GM21360 (cell line): ENCODE measurements at regions not wholly inside any gene's neighbourhood (a gene's known extent, or its start where the extent isn't known, plus 50 kb on each side); places are given as distances from the start of the nearest gene placed in this dataset.
"Not testable (repeated sequence)": the region's sequence is repeated elsewhere in the genome, so short reads cannot be mapped to it uniquely, and the experiment has no call there.

Source experiments
- ATAC-seq: cut with Tn5 transposase; IDR thresholded peaks from one replicate; pipeline ENCODE4 v1.9.1; 2021; ENCODE audit warnings: mild to moderate bottlenecking, moderate library complexity; ENCODE audit not compliant: unreplicated experiment

DNA sequence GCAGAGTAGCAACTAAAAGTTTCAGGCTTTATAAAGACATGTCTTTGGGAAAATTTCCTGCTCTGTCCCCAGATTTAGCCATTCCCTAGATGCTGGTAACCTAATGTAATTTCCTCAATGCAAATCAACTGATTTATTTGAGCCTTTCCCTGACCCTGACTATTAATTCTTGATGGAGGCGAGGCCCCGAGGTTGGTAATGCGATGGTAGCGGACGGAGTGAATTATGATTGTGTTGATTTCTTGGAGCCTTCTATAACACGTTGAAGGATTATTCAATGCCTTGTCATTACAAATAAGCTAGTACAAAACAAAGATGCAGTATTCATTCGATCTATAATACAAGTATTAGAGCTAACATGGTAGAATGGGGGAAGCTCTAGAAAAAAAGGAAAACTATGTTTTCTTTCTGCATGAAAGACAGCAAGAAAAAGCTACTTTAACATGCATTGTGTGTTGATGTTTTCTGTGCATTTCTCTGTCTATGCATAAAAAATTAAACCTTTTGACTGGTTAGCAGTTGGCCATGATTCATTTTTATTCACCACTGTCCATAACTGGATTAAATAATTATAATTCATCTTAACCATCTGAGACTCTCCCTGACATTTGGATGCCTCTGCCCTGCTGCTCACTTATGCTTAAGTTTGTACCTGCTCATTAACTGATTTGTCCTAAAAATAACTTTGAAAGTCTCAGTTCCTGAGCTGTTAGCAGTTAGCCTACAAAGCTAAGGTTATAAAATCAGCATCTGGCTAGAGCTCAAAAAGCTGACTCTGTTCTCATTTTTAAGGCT lies 490.2 kb upstream of the NUDT12 start:
- no peak for ATAC-seq

GRCh38 chr5:104050436-104050835 lies 487.8 kb upstream of the NUDT12 start:
- no peak for ATAC-seq

- no peak for ATAC-seq
These were observed 487.2 kb upstream of the NUDT12 start for GRCh38 chr5:104049752-104050151.

DNA sequence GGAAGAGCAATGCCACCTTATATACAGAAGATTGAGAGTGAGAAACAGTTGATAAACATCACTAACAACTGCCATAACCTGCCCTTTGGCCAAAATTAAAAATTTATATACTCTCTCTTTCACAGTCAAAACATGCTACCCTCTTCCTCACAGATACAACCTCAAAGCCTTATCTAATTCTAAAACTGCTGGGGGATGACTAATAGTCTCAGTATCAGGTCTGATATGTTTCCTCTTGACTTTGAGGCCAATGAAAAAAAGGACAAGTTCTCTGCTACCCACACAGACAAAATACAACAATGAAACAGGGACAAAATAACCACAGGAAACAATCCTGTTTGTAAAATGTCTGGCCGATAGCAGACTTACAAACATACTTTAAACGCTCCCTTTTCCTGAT lies 485.6 kb upstream of the NUDT12 start:
- no peak for ATAC-seq

DNA sequence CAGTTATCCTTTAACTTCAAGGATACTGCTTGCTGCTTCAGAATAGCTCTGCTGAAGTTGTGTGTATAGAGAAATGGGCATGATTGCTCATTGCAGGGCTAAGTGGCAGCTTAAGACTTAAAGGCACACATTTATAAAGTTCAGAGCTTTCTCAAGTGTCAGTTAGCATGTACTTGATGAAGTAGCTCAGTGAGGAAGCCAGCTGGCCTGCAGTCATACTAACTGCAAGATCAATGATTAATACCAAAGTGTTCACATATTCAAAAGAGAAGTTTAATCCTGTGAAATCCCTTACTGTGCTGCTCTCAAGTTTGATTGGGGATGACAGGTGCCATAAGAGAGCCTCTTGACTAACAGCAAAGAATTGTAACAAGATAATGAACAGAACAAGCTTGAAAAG lies 483.4 kb upstream of the NUDT12 start:
- ATAC-seq = no peak

- not testable (repeated sequence) for ATAC-seq
These were observed 477.3 kb upstream of the NUDT12 start for GRCh38 chr5:104039871-104040270.

- ATAC-seq = not testable (repeated sequence)
These were observed 474.5 kb upstream of the NUDT12 start for GRCh38 chr5:104037136-104037535.

DNA sequence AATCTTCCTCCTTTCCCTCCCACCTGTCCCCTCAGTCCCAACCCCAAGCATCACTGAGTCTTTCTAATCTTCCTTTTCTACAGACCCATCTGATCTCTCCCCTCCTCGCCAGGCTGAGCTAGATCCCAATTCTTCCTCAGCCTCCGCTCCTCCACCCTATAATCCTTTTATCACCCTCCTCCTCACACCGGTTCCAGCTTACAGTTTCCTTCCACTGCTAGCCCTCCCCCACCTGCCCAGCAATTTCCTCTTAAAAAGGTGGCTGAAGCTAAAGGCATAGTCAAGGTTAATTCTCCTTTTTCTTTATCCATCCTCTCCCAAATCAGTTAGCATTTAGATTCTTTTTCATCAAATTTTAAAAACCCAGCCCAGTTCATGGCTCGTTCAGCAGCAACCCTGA lies 470.6 kb upstream of the NUDT12 start:
- ATAC-seq = not testable (repeated sequence)

DNA sequence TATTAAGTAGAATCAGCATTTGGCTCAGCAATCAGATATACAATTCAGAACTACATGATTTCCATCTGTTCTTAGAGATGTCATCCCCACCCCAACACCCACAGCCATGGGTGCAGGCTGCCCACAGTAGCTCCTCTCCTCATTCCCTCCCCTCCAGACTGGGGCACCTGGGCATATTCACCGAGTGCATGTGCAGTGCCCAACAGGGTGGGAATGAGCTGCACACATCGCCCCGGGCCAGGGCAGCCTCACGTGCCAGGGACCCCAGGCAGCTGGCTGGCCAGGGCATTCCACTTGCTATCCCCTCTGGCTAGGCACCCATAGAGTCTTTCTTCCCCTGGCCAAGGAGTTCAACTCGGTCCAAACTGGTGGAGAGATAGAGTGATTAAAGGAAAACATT lies 461.9 kb upstream of the NUDT12 start:
- no peak for ATAC-seq

- no peak for ATAC-seq
These were observed 461.1 kb upstream of the NUDT12 start for GRCh38 chr5:104023739-104024138.

DNA sequence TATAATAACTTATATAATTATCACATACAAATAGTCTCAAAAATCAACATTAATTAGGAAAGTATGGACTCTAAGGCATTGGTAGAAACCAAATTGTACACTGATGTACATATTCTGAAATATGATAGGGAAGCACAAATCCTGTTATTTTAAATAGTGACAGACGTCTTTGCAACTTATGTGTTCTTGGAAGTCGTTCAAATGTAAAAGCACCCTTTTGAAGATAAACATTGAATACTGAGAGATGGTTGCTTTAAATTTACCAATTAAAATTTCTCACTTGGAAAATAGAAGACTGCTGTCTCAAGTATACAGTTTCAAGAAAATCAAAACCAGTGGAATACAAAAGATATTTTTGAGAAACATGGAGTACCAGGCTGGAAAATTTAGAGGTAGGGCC lies 457.4 kb upstream of the NUDT12 start:
- no peak for ATAC-seq

DNA sequence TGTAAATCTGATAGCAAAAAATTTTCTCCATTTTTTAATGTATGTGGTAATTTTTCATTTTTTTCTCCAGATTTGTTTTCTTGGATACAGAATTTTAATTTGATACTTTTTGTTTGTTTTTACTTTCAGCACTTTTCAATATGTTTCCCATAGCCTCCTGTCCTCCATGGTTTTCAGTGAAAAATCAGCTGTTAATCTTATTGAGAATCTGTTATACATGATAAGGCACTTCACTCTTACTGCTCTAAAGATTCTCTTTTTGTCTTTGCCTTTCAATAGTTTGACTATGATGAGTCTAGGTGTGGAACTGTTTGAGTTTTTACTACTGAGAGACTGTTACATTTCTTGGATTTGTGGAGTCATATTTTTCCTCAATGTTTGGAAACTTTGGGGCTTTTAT lies 455.7 kb upstream of the NUDT12 start:
- no peak for ATAC-seq

- ATAC-seq = no peak
These were observed 454.1 kb upstream of the NUDT12 start for GRCh38 chr5:104016646-104017045.

DNA sequence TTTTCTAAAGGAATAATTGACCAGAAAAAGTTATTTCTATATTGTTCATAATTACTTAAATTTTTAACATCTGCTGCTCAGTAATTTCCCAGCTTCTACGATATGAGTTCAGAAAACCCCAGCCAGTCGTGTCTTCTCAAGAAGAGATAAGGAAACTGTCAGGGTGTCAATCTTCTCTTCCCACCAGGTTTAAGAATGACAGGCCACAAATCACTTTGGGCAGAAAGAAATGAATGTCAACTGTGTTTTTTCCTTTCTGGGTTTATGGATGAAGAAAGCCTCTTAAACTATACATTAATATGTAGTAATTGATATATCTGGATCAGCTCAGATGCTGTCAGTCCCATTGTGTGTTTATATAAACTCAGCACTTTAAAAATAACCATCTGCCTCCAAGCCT lies 453.2 kb upstream of the NUDT12 start:
- no peak for ATAC-seq

GRCh38 chr5:104002783-104003182 lies 440.2 kb upstream of the NUDT12 start:
- not testable (repeated sequence) for ATAC-seq

DNA sequence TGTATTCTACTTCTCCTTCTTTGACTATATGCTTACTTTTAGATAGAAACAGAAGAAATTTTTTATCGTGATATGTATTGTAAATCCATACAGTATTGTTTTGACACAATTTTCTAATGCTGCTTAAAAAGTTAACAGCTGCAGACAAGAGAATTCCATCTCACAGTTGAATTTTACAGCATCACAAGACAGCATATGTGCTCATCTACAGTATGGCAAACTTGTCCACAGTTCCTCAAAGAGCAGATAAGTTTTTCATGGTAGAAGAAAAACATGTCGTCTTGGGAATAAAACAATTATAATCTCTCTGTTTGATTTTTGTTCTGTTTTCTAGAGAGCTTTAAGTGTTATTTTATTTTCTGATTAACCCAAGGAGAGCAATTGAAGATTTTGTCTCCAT lies 438.5 kb upstream of the NUDT12 start:
- ATAC-seq = no peak

DNA sequence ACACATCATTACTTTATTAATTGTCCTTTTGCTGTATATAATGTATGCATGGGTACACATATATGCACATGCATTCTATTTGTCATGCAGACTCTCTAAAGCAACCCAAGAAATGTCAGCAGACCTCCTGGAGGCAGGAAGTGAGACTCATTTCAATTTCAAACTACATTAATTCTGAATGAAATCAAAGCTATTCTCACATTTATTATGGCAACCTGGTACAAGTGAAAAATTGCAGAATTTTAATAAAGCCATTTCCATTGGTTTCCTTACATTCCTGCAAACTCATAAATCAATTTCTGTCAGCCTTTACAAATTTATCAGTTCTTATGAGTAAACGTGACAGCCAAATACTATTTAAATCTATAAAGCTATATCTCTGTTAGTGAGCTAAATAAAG lies 430.4 kb upstream of the NUDT12 start:
- no peak for ATAC-seq

DNA sequence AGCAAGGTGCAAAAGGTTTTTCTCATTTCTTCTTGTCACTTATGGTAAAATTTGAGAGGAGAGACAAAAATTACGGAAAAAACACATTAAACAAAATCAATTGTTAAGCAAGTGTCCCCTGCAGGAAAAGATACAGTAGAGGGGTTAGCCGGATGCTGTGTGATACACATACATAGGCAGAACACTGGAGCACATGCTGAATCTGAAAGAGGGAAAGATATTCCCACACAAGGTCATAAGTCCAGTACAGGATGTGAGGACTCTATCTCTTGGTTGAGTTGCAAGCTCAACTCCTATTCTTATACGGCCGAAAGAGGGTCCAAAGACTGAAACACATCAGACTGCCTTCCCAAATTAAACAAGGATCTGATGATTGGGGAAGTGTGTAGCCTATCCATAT lies 427.5 kb upstream of the NUDT12 start:
- no peak for ATAC-seq

- ATAC-seq = no peak
These were observed 419.0 kb upstream of the NUDT12 start for GRCh38 chr5:103981592-103981991.

- ATAC-seq = no peak
These were observed 411.1 kb upstream of the NUDT12 start for GRCh38 chr5:103973669-103974068.

DNA sequence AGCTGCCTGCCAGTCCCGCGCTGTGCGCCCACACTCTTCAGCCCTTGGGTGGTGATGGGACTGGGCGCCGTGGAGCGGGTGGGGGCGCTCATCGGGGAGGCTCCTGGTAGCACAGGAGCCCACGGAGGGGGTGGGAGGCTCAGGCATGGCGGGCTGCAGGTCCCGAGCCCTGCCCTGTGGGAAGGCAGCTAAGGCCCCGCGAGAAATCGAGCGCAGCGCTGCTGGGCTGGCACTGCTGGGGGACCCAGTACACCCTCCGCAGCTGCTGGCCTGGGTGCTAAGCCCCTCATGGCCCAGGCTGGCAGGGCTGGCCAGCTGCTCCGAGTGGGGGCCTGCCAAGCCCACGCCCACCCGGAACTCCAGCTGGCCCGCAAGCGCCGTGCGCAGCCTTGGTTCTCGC lies 403.7 kb upstream of the NUDT12 start:
- ATAC-seq = not testable (repeated sequence)

DNA sequence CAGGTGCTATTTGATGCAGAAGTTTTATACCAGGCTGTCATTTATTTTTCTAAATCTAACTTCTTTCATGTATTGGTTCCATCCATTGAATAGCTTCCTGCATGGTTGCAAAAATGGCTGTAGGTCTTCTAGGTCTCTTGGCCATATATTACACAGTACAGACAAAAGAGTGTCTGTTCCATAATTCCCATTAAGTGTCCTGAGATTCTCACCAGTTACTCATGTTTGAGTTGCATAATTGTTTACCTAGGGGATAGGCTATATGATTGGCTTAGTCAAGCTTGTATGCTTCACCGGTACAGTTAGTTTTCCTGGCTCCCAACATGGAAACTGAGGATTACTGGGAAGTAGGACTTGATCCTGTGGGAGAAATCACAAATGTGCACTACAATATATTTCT lies 399.4 kb upstream of the NUDT12 start:
- no peak for ATAC-seq
